Esophagus squamous epithelium (tissue), 4 donors: ENCODE measurements at regions not wholly inside any gene's neighbourhood (a gene's known extent, or its start where the extent isn't known, plus 50 kb on each side); places are given as distances from the start of the nearest gene placed in this dataset.

Experiments
- CTCF ChIP-seq, 6 experiments: fragments of 450-650 bp in 4 of 6; fragments of 200-600 bp in 2 of 6; sonication (generic) in 2 of 6; IDR thresholded peaks; one replicate each; pipeline ENCODE4 v1.5.1; 2016 to 2019; ENCODE audit warnings: antibody characterized with exemption in 6 of 6, mild to moderate bottlenecking in 4 of 6, moderate library complexity in 4 of 6
- POLR2A ChIP-seq, 4 donors: fragments of 450-650 bp; IDR thresholded peaks; one replicate each; pipeline ENCODE4 v1.6.1; 2017; ENCODE audit warnings: antibody characterized with exemption in 4 of 4, mild to moderate bottlenecking in 4 of 4, moderate library complexity in 3 of 4

GRCh38 chr11:134907636-134908035 is 495.6 kb upstream of the B3GAT1 start:
- TF ChIP-seq CTCF (IDR thresholded peaks at IDR 0.05) (no peak), POLR2A (IDR thresholded peaks at IDR 0.05) (no peak)
